CD4-positive, alpha-beta T cell treated with Interleukin-6 for 4 hours (primary cell): ENCODE measurements at regions not wholly inside any gene's neighbourhood (a gene's known extent, or its start where the extent isn't known, plus 50 kb on each side); places are given as distances from the start of the nearest gene placed in this dataset.
A peak's percentile ranks its signal among the peaks of the same experiment; 100 is the strongest.
"Not testable (repeated sequence)": the region's sequence is repeated elsewhere in the genome, so short reads cannot be mapped to it uniquely, and the experiment has no call there.

Source experiments
- DNase-seq: peaks from one replicate; pipeline ENCODE4 v3.0.0-alpha.2; 2020; ENCODE audit warnings: mixed read lengths

GRCh38 chr3:95587641-95588040 is 1226.8 kb upstream of the EPHA6 start:
- DNase-seq, result not testable (repeated sequence)

- DNase-seq, result no peak
These were observed 1225.9 kb upstream of the EPHA6 start for GRCh38 chr3:95588473-95588872.

GRCh38 chr3:95595416-95596075 is 1218.8 kb upstream of the EPHA6 start:
- DNase-seq, result no peak

- no peak for DNase-seq
These were observed 1206.5 kb upstream of the EPHA6 start for GRCh38 chr3:95607926-95608325.

GRCh38 chr3:95609411-95609810 is 1205.0 kb upstream of the EPHA6 start:
- no peak for DNase-seq

- DNase-seq, result no peak
These were observed 1201.8 kb upstream of the EPHA6 start for GRCh38 chr3:95612611-95613010.

- no peak for DNase-seq
These were observed 1200.4 kb upstream of the EPHA6 start for GRCh38 chr3:95613993-95614392.

- no peak for DNase-seq
These were observed 1198.6 kb upstream of the EPHA6 start for GRCh38 chr3:95615592-95616310.

- DNase-seq, result no peak
These were observed 1188.3 kb upstream of the EPHA6 start for GRCh38 chr3:95626107-95626506.

- DNase-seq, result no peak
These were observed 1187.1 kb upstream of the EPHA6 start for GRCh38 chr3:95627293-95627692.

GRCh38 chr3:95627697-95628096 is 1186.7 kb upstream of the EPHA6 start:
- no peak for DNase-seq

GRCh38 chr3:95629802-95630201 is 1184.6 kb upstream of the EPHA6 start:
- DNase-seq, result no peak

GRCh38 chr3:95645291-95645690 is 1169.1 kb upstream of the EPHA6 start:
- no peak for DNase-seq

GRCh38 chr3:95654570-95655362 is 1159.6 kb upstream of the EPHA6 start:
- DNase-seq, result no peak

GRCh38 chr3:95655363-95655986 is 1158.9 kb upstream of the EPHA6 start:
- DNase-seq, result no peak

GRCh38 chr3:95670765-95671164 is 1143.6 kb upstream of the EPHA6 start:
- DNase-seq, result no peak

GRCh38 chr3:95673215-95673614 is 1141.2 kb upstream of the EPHA6 start:
- no peak for DNase-seq

- DNase-seq, result peak; percentile 8
These were observed 1108.5 kb upstream of the EPHA6 start for GRCh38 chr3:95705786-95706418.

- no peak for DNase-seq
These were observed 1107.1 kb upstream of the EPHA6 start for GRCh38 chr3:95707268-95707667.

GRCh38 chr3:95710684-95711083 is 1103.7 kb upstream of the EPHA6 start:
- no peak for DNase-seq

- DNase-seq, result no peak
These were observed 1102.6 kb upstream of the EPHA6 start for GRCh38 chr3:95711789-95712188.

- DNase-seq, result no peak
These were observed 1099.3 kb upstream of the EPHA6 start for GRCh38 chr3:95715128-95715527.

GRCh38 chr3:95717048-95717447 is 1097.3 kb upstream of the EPHA6 start:
- DNase-seq, result no peak
